GM04504 (cell line): ENCODE measurements at regions not wholly inside any gene's neighbourhood (a gene's known extent, or its start where the extent isn't known, plus 50 kb on each side); places are given as distances from the start of the nearest gene placed in this dataset.

Source experiments
- DNase-seq: peaks from one replicate; pipeline ENCODE4 v3.0.0-alpha.2; 2012; ENCODE audit warnings: low read depth

GRCh38 chr5:124060011-124060410 lies 548.0 kb downstream of the CSNK1G3 start:
- no peak for DNase-seq

GRCh38 chr5:124059200-124059599 lies 547.2 kb downstream of the CSNK1G3 start:
- no peak for DNase-seq

- DNase-seq, result no peak
Observed at GRCh38 chr5:124057724-124058231, 545.8 kb downstream of the CSNK1G3 start.

GRCh38 chr5:124056991-124057723 lies 545.2 kb downstream of the CSNK1G3 start:
- no peak for DNase-seq

GRCh38 chr5:124056326-124056990 lies 544.5 kb downstream of the CSNK1G3 start:
- no peak for DNase-seq

GRCh38 chr5:124055751-124056150 lies 543.8 kb downstream of the CSNK1G3 start:
- DNase-seq, result no peak

- DNase-seq, result no peak
Observed at GRCh38 chr5:124054564-124054963, 542.6 kb downstream of the CSNK1G3 start.

GRCh38 chr5:124053340-124053739 lies 541.4 kb downstream of the CSNK1G3 start:
- DNase-seq, result no peak

GRCh38 chr5:124052201-124052600 lies 540.2 kb downstream of the CSNK1G3 start:
- DNase-seq, result no peak

GRCh38 chr5:124050120-124050770 lies 538.3 kb downstream of the CSNK1G3 start:
- no peak for DNase-seq

- DNase-seq, result no peak
Observed at GRCh38 chr5:124045412-124045811, 533.4 kb downstream of the CSNK1G3 start.

GRCh38 chr5:124044613-124045012 lies 532.6 kb downstream of the CSNK1G3 start:
- DNase-seq, result no peak

- no peak for DNase-seq
Observed at GRCh38 chr5:124043456-124043855, 531.5 kb downstream of the CSNK1G3 start.

- DNase-seq, result no peak
Observed at GRCh38 chr5:124040799-124041198, 528.8 kb downstream of the CSNK1G3 start.

GRCh38 chr5:124039410-124039809 lies 527.4 kb downstream of the CSNK1G3 start:
- DNase-seq, result no peak

GRCh38 chr5:124036786-124037185 lies 524.8 kb downstream of the CSNK1G3 start:
- no peak for DNase-seq

GRCh38 chr5:124034963-124035362 lies 523.0 kb downstream of the CSNK1G3 start:
- no peak for DNase-seq

GRCh38 chr5:124034083-124034700 lies 522.2 kb downstream of the CSNK1G3 start:
- DNase-seq, result no peak

GRCh38 chr5:124030043-124030491 lies 518.1 kb downstream of the CSNK1G3 start:
- no peak for DNase-seq

GRCh38 chr5:124027441-124027840 lies 515.5 kb downstream of the CSNK1G3 start:
- no peak for DNase-seq

- no peak for DNase-seq
Observed at GRCh38 chr5:124025306-124025845, 513.4 kb downstream of the CSNK1G3 start.

GRCh38 chr5:124022966-124023365 lies 511.0 kb downstream of the CSNK1G3 start:
- DNase-seq, result no peak
